Adrenal gland (tissue), 5 donors: ENCODE measurements at regions not wholly inside any gene's neighbourhood (a gene's known extent, or its start where the extent isn't known, plus 50 kb on each side); places are given as distances from the start of the nearest gene placed in this dataset.

Source experiments
- POLR2A ChIP-seq, 2 donors: fragments of 450-650 bp; IDR thresholded peaks; one replicate each; pipeline ENCODE4 v1.6.1; 2017; ENCODE audit warnings: antibody characterized with exemption in 2 of 2, mild to moderate bottlenecking in 2 of 2, moderate library complexity in 1 of 2
- TF ChIP-seq, protein P1 (sequence below), 6 experiments: fragments of 450-650 bp in 4 of 6; fragments of 200-600 bp in 2 of 6; sonication (generic) in 1 of 6; IDR thresholded peaks; 1 replicate in 5 of 6; 2 replicates in 1 of 6; pipeline versions ENCODE4 v1.5.1 to v1.8.0; 2016 to 2021; ENCODE audit warnings: antibody characterized with exemption in 6 of 6, mild to moderate bottlenecking in 2 of 6, moderate library complexity in 1 of 6
- donor health status: DM: no; HTN: no; CAD: no.

DNA sequence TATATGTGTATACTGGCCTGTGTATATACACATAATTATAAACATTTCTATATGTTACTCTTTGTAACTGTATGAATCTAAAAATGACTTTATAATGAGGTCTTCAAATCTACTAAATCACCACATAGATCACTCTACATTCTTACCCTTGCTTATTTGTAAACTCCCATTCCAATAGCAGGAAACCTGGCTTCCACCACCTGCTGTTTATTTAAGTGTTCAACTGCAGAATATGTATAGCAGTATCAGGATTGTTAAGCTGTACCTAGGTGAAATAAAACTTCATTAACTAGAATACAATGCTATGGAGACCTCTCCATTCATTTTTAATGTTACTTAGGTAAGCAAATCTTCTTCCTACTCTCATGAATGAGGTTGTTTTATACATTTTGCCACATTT, 1351.1 kb upstream of the B3GALT2 start:
- TF ChIP-seq, protein P1, sequence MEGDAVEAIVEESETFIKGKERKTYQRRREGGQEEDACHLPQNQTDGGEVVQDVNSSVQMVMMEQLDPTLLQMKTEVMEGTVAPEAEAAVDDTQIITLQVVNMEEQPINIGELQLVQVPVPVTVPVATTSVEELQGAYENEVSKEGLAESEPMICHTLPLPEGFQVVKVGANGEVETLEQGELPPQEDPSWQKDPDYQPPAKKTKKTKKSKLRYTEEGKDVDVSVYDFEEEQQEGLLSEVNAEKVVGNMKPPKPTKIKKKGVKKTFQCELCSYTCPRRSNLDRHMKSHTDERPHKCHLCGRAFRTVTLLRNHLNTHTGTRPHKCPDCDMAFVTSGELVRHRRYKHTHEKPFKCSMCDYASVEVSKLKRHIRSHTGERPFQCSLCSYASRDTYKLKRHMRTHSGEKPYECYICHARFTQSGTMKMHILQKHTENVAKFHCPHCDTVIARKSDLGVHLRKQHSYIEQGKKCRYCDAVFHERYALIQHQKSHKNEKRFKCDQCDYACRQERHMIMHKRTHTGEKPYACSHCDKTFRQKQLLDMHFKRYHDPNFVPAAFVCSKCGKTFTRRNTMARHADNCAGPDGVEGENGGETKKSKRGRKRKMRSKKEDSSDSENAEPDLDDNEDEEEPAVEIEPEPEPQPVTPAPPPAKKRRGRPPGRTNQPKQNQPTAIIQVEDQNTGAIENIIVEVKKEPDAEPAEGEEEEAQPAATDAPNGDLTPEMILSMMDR (IDR thresholded peaks at IDR 0.05), result no peak
- no peak for TF ChIP-seq POLR2A (IDR thresholded peaks at IDR 0.05)
